ENCODE measurements at regions not wholly inside any gene's neighbourhood (a gene's known extent, or its start where the extent isn't known, plus 50 kb on each side); places are given as distances from the start of the nearest gene placed in this dataset.

DNA sequence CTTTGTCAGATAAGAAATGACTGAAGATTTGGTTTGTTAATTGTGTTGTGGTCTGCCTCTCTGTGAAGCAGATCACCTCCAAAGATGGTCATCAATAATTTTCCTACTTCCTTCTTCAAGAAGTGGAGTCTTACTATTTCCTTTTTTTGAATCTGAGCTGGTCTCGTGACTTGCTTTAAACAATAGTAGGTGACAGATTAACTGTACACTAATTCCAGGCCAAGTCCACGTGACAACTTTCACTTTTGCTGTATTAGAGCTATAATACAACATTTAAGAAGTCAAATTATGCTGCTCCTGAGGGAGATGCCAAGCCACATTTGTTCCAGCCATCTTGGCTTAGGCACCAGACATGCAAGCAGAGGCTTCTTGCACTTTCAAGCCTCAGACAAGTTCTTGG lies 393.8 kb upstream of the GRID2 start:
- Histone ChIP-seq H3K27ac (ENCODE audit: control insufficient read depth, insufficient read depth, low read length) (no peak overlapping the region), H3K4me3 (ENCODE audit: control insufficient read depth in 2 of 3, extremely low read depth in 1 of 3, insufficient read depth in 2 of 3, low read depth in 1 of 3, low read length in 3 of 3) (no peak overlapping the region), H3K9me1 (ENCODE audit: control insufficient read depth, extremely low read depth, insufficient read depth, low read length) (no peaks in the 10 kb centered on the region), H4K20me1 (ENCODE audit: control insufficient read depth, extremely low read depth, insufficient read depth, low read length) (no peaks in the 10 kb centered on the region), H3K36me3 (ENCODE audit: control insufficient read depth in 2 of 2, extremely low read depth in 1 of 2, insufficient read depth in 2 of 2, low read length in 2 of 2) (no peaks in the 10 kb centered on the region), H3K9ac (ENCODE audit: control insufficient read depth, extremely low read depth, insufficient read depth, low read length) (no peak overlapping the region), H2AFZ (ENCODE audit: control insufficient read depth, low read length) (no peak overlapping the region), H3K4me2 (ENCODE audit: control insufficient read depth, extremely low read depth, insufficient read depth, low read depth, low read length) (no peak overlapping the region), H3K9me3 (ENCODE audit: control insufficient read depth, low read depth, low read length) (no peaks in the 10 kb centered on the region), H3K4me1 (ENCODE audit: control insufficient read depth, extremely low read depth, insufficient read depth, low read length) (no peaks in the 10 kb centered on the region), H3K27me3 (ENCODE audit: control insufficient read depth, extremely low read depth, insufficient read depth, low read length) (no peaks in the 10 kb centered on the region), H3K79me2 (ENCODE audit: control insufficient read depth, insufficient read depth, low read length) (no peaks in the 10 kb centered on the region)
- FAIRE-seq (no peak), DNase-seq (ENCODE audit: low read depth, low spot score) (no peak)
- no peak for TF ChIP-seq EZH2 (IDR thresholded peaks at IDR 0.05; ENCODE audit: low read length)
- TF ChIP-seq, protein P1, sequence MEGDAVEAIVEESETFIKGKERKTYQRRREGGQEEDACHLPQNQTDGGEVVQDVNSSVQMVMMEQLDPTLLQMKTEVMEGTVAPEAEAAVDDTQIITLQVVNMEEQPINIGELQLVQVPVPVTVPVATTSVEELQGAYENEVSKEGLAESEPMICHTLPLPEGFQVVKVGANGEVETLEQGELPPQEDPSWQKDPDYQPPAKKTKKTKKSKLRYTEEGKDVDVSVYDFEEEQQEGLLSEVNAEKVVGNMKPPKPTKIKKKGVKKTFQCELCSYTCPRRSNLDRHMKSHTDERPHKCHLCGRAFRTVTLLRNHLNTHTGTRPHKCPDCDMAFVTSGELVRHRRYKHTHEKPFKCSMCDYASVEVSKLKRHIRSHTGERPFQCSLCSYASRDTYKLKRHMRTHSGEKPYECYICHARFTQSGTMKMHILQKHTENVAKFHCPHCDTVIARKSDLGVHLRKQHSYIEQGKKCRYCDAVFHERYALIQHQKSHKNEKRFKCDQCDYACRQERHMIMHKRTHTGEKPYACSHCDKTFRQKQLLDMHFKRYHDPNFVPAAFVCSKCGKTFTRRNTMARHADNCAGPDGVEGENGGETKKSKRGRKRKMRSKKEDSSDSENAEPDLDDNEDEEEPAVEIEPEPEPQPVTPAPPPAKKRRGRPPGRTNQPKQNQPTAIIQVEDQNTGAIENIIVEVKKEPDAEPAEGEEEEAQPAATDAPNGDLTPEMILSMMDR (optimal IDR thresholded peaks at IDR 0.05 in 1 of 3, IDR thresholded peaks at IDR 0.05 in 1 of 3, conservative IDR thresholded peaks at IDR 0.05 in 1 of 3; ENCODE audit: extremely low read depth in 1 of 3, insufficient read depth in 2 of 3, low read length in 3 of 3), result no peak
- dilution Hi-C loops (cut with MboI; ENCODE audit: extremely low pct_ligation_motif_present, low sequenced_read_pairs), result no loop called here

DNA sequence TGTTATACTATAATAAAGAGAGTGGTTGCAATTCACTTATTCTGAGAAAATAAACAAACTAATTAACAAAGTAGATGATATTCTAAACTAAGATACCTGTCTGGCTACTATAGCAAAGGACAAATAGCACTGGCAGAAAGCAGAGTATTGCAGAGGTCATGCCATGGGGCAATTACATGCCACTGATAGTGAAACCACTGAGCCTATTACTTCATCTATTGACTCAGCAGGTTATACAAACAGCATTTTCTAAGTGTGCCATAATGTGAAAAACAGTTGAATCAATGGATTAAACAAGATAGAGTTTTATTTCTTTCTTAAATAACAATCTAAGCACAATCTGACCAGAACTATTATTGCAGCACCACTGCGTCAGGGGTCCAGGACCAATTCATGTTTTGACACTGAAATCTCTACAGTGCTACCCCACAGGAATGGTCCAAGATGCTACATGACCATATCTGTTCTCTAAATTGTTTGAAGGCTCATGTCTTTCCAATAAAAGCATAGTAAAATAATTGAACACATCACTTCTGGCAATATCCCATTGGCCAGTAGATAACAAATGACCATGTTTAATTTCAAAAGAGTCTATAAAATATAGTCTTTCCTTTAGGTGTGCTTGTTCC lies 389.5 kb upstream of the GRID2 start:
- H3K4me3 ChIP-seq (ENCODE audit: control insufficient read depth in 2 of 3, extremely low read depth in 1 of 3, insufficient read depth in 2 of 3, low read depth in 1 of 3, low read length in 3 of 3), result no peak overlapping the region
- H4K20me1 ChIP-seq (ENCODE audit: control insufficient read depth, extremely low read depth, insufficient read depth, low read length), result no peaks in the 10 kb centered on the region
- no peaks in the 10 kb centered on the region for H3K4me1 ChIP-seq (ENCODE audit: control insufficient read depth, extremely low read depth, insufficient read depth, low read length)
- dilution Hi-C loops (cut with MboI; ENCODE audit: extremely low pct_ligation_motif_present, low sequenced_read_pairs), result no loop called here
- no peaks in the 10 kb centered on the region for H3K79me2 ChIP-seq (ENCODE audit: control insufficient read depth, insufficient read depth, low read length)
- H3K36me3 ChIP-seq (ENCODE audit: control insufficient read depth in 2 of 2, extremely low read depth in 1 of 2, insufficient read depth in 2 of 2, low read length in 2 of 2), result no peaks in the 10 kb centered on the region
- H3K9me3 ChIP-seq (ENCODE audit: control insufficient read depth, low read depth, low read length), result no peaks in the 10 kb centered on the region
- DNase-seq (ENCODE audit: low read depth, low spot score) (no peak), FAIRE-seq (no peak)
- H3K9me1 ChIP-seq (ENCODE audit: control insufficient read depth, extremely low read depth, insufficient read depth, low read length), result no peaks in the 10 kb centered on the region
- no peak overlapping the region for H3K27ac ChIP-seq (ENCODE audit: control insufficient read depth, insufficient read depth, low read length)
- H3K27me3 ChIP-seq (ENCODE audit: control insufficient read depth, extremely low read depth, insufficient read depth, low read length), result no peaks in the 10 kb centered on the region
- no peak overlapping the region for H3K9ac ChIP-seq (ENCODE audit: control insufficient read depth, extremely low read depth, insufficient read depth, low read length)
- H2AFZ ChIP-seq (ENCODE audit: control insufficient read depth, low read length), result no peak overlapping the region
- no peak overlapping the region for H3K4me2 ChIP-seq (ENCODE audit: control insufficient read depth, extremely low read depth, insufficient read depth, low read depth, low read length)
- TF ChIP-seq, protein P1 (optimal IDR thresholded peaks at IDR 0.05 in 1 of 3, IDR thresholded peaks at IDR 0.05 in 1 of 3, conservative IDR thresholded peaks at IDR 0.05 in 1 of 3; ENCODE audit: extremely low read depth in 1 of 3, insufficient read depth in 2 of 3, low read length in 3 of 3), result no peak
- no peak for TF ChIP-seq EZH2 (IDR thresholded peaks at IDR 0.05; ENCODE audit: low read length)
